DMS79 (cell line): ENCODE measurements at regions not wholly inside any gene's neighbourhood (a gene's known extent, or its start where the extent isn't known, plus 50 kb on each side); places are given as distances from the start of the nearest gene placed in this dataset.
"Not testable (repeated sequence)": the region's sequence is repeated elsewhere in the genome, so short reads cannot be mapped to it uniquely, and the experiment has no call there.

ENCODE experiments used
- DNase-seq: peaks from one replicate; lab custom pipeline; 2025; lab: John Stamatoyannopoulos, UW

GRCh38 chr6:137623293-137623692, 129.1 kb upstream of the OLIG3 start:
- no peak for DNase-seq

- DNase-seq = no peak
Measured at GRCh38 chr6:137625100-137625661, 131.0 kb upstream of the OLIG3 start.

- DNase-seq = no peak
Measured at GRCh38 chr6:137625808-137626207, 131.6 kb upstream of the OLIG3 start.

GRCh38 chr6:137630666-137631065, 136.5 kb upstream of the OLIG3 start:
- DNase-seq = no peak

- DNase-seq = no peak
Measured at GRCh38 chr6:137631323-137631722, 137.1 kb upstream of the OLIG3 start.

- DNase-seq = not testable (repeated sequence)
Measured at GRCh38 chr6:137634177-137634576, 140.0 kb upstream of the OLIG3 start.

- no peak for DNase-seq
Measured at GRCh38 chr6:137637121-137637520, 142.9 kb upstream of the OLIG3 start.

GRCh38 chr6:137638926-137639706, 144.9 kb upstream of the OLIG3 start:
- no peak for DNase-seq

- no peak for DNase-seq
Measured at GRCh38 chr6:137640086-137640485, 145.9 kb upstream of the OLIG3 start.

GRCh38 chr6:137641474-137642077, 147.4 kb upstream of the OLIG3 start:
- DNase-seq = peak; percentile 9

- not testable (repeated sequence) for DNase-seq
Measured at GRCh38 chr6:137643210-137643609, 149.0 kb upstream of the OLIG3 start.

GRCh38 chr6:137643644-137644043, 149.4 kb upstream of the OLIG3 start:
- DNase-seq = not testable (repeated sequence)

GRCh38 chr6:137645850-137646249, 151.7 kb upstream of the OLIG3 start:
- no peak for DNase-seq

- no peak for DNase-seq
Measured at GRCh38 chr6:137646484-137646883, 152.3 kb upstream of the OLIG3 start.

- no peak for DNase-seq
Measured at GRCh38 chr6:137647762-137648447, 153.7 kb upstream of the OLIG3 start.

GRCh38 chr6:137650720-137651119, 156.5 kb upstream of the OLIG3 start:
- no peak for DNase-seq

GRCh38 chr6:137651178-137651577, 157.0 kb upstream of the OLIG3 start:
- no peak for DNase-seq

GRCh38 chr6:137651591-137652335, 157.6 kb upstream of the OLIG3 start:
- DNase-seq = no peak

- no peak for DNase-seq
Measured at GRCh38 chr6:137652961-137653705, 158.9 kb upstream of the OLIG3 start.

GRCh38 chr6:137653706-137654059, 159.5 kb upstream of the OLIG3 start:
- no peak for DNase-seq

- no peak for DNase-seq
Measured at GRCh38 chr6:137654365-137654981, 160.3 kb upstream of the OLIG3 start.
